Gastrocnemius medialis (tissue), 4 donors: ENCODE measurements at regions not wholly inside any gene's neighbourhood (a gene's known extent, or its start where the extent isn't known, plus 50 kb on each side); places are given as distances from the start of the nearest gene placed in this dataset.
A peak's percentile ranks its signal among the peaks of the same experiment; 100 is the strongest.
"Not testable (repeated sequence)": the region's sequence is repeated elsewhere in the genome, so short reads cannot be mapped to it uniquely, and the experiment has no call there.

Experiments used
- ATAC-seq, 2 donors: fragments of 150-250 bp; one replicate each; pipeline ENCODE4 v1.9.1; 2016
- DNase-seq, 2 donors: peaks; one replicate each; pipeline ENCODE4 v3.0.0-alpha.2; 2019
- H3K27ac ChIP-seq, 4 donors: fragments of 200-600 bp; sonication (generic); 1 replicate in 1 of 4; 2 replicates in 3 of 4; pipeline ENCODE4 v1.5.1; 2016 to 2018; ENCODE audit warnings: mild to moderate bottlenecking in 2 of 4, moderate library complexity in 1 of 4
- H3K27me3 ChIP-seq, 3 donors: fragments of 200-600 bp; sonication (generic) in 2 of 3; 1 replicate in 1 of 3; 2 replicates in 2 of 3; pipeline versions ENCODE4 v1.5.1 to v1.6.0; 2016 to 2019; ENCODE audit warnings: mild to moderate bottlenecking in 1 of 3, moderate library complexity in 1 of 3
- H3K36me3 ChIP-seq, 2 donors: fragments of 200-600 bp; sonication (generic) in 1 of 2; one replicate each; pipeline ENCODE4 v1.5.1; 2017 to 2018
- H3K4me1 ChIP-seq, 2 donors: fragments of 200-600 bp; sonication (generic) in 1 of 2; one replicate each; pipeline ENCODE4 v1.5.1; 2016 to 2017; ENCODE audit warnings: mild to moderate bottlenecking in 2 of 2
- H3K4me3 ChIP-seq, 4 donors: fragments of 200-600 bp; sonication (generic) in 3 of 4; 1 replicate in 1 of 4; 2 replicates in 3 of 4; pipeline ENCODE4 v1.5.1; 2016 to 2019; ENCODE audit warnings: mild to moderate bottlenecking in 2 of 4
- H3K9me3 ChIP-seq, 3 donors: fragments of 200-600 bp; sonication (generic) in 2 of 3; 1 replicate in 1 of 3; 2 replicates in 2 of 3; pipeline ENCODE4 v1.5.1; 2016 to 2019
- CTCF ChIP-seq, 5 experiments: fragments of 450-650 bp in 3 of 5; fragments of 200-600 bp in 2 of 5; sonication (generic) in 2 of 5; IDR thresholded peaks in 4 of 5; conservative IDR thresholded peaks in 1 of 5; 1 replicate in 4 of 5; 2 replicates in 1 of 5; pipeline ENCODE4 v1.5.1; 2016 to 2019; ENCODE audit warnings: antibody characterized with exemption in 5 of 5, mild to moderate bottlenecking in 3 of 5, moderate library complexity in 3 of 5
- POLR2A ChIP-seq, 2 donors: fragments of 450-650 bp; IDR thresholded peaks; one replicate each; pipeline ENCODE4 v1.6.1; 2017; ENCODE audit warnings: antibody characterized with exemption in 2 of 2, mild to moderate bottlenecking in 2 of 2, moderate library complexity in 2 of 2
- in situ Hi-C, 4 donors: fragments of 200-750 bp; cut with MboI; loops; one replicate each; pipeline versions ENCODE4 v1.15.0 to v1.8.0; 2017; ENCODE audit warnings: low sequenced_read_pairs in 4 of 4
- intact Hi-C: fragments of 100-400 bp; cut with DNase I; formaldehyde crosslinking; loops from one replicate; pipeline ENCODE4 v1.15.1; 2023; ENCODE audit warnings: low total_unique reads

GRCh38 chr1:244305776-244306341 is 145.8 kb downstream of the ADSS2 start:
- Histone ChIP-seq H3K4me3 (no peak overlapping the region), H3K36me3 (no peaks in the 10 kb centered on the region), H3K9me3 (no peaks in the 10 kb centered on the region), H3K27ac (no peak overlapping the region), H3K27me3 (no peaks in the 10 kb centered on the region), H3K4me1 (no peaks in the 10 kb centered on the region)
- intact Hi-C loops (no loop called here), in situ Hi-C loops (no loop called here)
- DNase-seq = no peak
- ATAC-seq = no peak
- TF ChIP-seq POLR2A (IDR thresholded peaks at IDR 0.05) = no peak
- no peak for TF ChIP-seq CTCF (IDR thresholded peaks at IDR 0.05 in 4 of 5, conservative IDR thresholded peaks at IDR 0.05 in 1 of 5)

- Histone ChIP-seq H3K4me3 (no peak overlapping the region), H3K27ac (no peak overlapping the region), H3K4me1 (no peaks in the 10 kb centered on the region), H3K36me3 (no peaks in the 10 kb centered on the region), H3K9me3 (no peaks in the 10 kb centered on the region), H3K27me3 (no peaks in the 10 kb centered on the region)
- ATAC-seq = no peak
- TF ChIP-seq CTCF (IDR thresholded peaks at IDR 0.05 in 4 of 5, conservative IDR thresholded peaks at IDR 0.05 in 1 of 5) = no peak
- TF ChIP-seq POLR2A (IDR thresholded peaks at IDR 0.05) = no peak
- in situ Hi-C loops (no loop called here), intact Hi-C loops (no loop called here)
- no peak for DNase-seq
Observed at GRCh38 chr1:244306544-244306943, 145.2 kb downstream of the ADSS2 start.

GRCh38 chr1:244309191-244309590 is 142.5 kb downstream of the ADSS2 start:
- intact Hi-C loops, H3K4me1 ChIP-seq, H3K4me3 ChIP-seq, H3K27ac ChIP-seq, ATAC-seq, DNase-seq, H3K36me3 ChIP-seq, H3K27me3 ChIP-seq, in situ Hi-C loops, H3K9me3 ChIP-seq: not testable (repeated sequence)

- H3K4me3 ChIP-seq = no peak overlapping the region
- no peaks in the 10 kb centered on the region for H3K9me3 ChIP-seq
- no peak for TF ChIP-seq CTCF (IDR thresholded peaks at IDR 0.05 in 4 of 5, conservative IDR thresholded peaks at IDR 0.05 in 1 of 5)
- TF ChIP-seq POLR2A (IDR thresholded peaks at IDR 0.05) = no peak
- H3K27me3 ChIP-seq = no peaks in the 10 kb centered on the region
- DNase-seq (peak in 1 of 2 donors; percentile 24), ATAC-seq (peak; percentile 49 to 61)
- in situ Hi-C loops = no loop called here
- H3K4me1 ChIP-seq = no peaks in the 10 kb centered on the region
- no peak overlapping the region for H3K27ac ChIP-seq
- no peaks in the 10 kb centered on the region for H3K36me3 ChIP-seq
- intact Hi-C loops = no loop called here
Observed at GRCh38 chr1:244311784-244312532, 139.8 kb downstream of the ADSS2 start.

- no peaks in the 10 kb centered on the region for H3K9me3 ChIP-seq
- no peaks in the 10 kb centered on the region for H3K27me3 ChIP-seq
- ATAC-seq (no peak), DNase-seq (peak in 1 of 2 donors; percentile 21)
- H3K36me3 ChIP-seq = no peaks in the 10 kb centered on the region
- H3K27ac ChIP-seq = no peak overlapping the region
- no peak overlapping the region for H3K4me3 ChIP-seq
- TF ChIP-seq CTCF (IDR thresholded peaks at IDR 0.05 in 4 of 5, conservative IDR thresholded peaks at IDR 0.05 in 1 of 5) (no peak), POLR2A (IDR thresholded peaks at IDR 0.05) (no peak)
- H3K4me1 ChIP-seq = no peaks in the 10 kb centered on the region
- intact Hi-C loops = no loop called here
- in situ Hi-C loops = no loop called here
Observed at GRCh38 chr1:244313346-244313745, 138.4 kb downstream of the ADSS2 start.
